ENCODE measurements at regions not wholly inside any gene's neighbourhood (a gene's known extent, or its start where the extent isn't known, plus 50 kb on each side); places are given as distances from the start of the nearest gene placed in this dataset.

DNA sequence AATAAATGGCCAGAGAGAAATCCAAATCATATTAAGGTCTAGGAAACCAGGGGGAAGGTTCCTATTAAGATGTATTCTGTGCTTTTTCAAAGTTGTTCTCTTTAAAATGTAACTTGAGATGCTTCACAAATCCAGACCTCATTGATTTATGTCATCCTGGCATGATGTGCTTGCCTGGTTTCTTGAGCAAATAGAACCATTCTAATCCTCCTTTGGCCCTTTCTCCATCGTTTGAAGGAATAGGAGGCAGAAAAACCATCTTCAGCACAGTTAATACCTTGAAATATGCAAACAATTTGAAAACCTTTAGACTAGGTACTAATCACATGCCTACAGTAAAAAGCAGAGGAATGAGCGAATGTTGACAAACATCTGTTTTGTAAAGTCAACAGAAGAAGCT, 202.2 kb upstream of the CXorf66 start:
- no peak overlapping the region for H3K27ac Mint-ChIP-seq
- peaks cover 4% of the 10 kb centered on the region for H3K27me3 Mint-ChIP-seq
- H3K4me1 Mint-ChIP-seq (ENCODE audit: low read depth), result peaks cover 1% of the 10 kb centered on the region
- no peak overlapping the region for H3K4me3 Mint-ChIP-seq (ENCODE audit: low read depth)
- H3K36me3 Mint-ChIP-seq (ENCODE audit: insufficient read depth), result peaks cover 3% of the 10 kb centered on the region
- TF ChIP-seq, protein P1, sequence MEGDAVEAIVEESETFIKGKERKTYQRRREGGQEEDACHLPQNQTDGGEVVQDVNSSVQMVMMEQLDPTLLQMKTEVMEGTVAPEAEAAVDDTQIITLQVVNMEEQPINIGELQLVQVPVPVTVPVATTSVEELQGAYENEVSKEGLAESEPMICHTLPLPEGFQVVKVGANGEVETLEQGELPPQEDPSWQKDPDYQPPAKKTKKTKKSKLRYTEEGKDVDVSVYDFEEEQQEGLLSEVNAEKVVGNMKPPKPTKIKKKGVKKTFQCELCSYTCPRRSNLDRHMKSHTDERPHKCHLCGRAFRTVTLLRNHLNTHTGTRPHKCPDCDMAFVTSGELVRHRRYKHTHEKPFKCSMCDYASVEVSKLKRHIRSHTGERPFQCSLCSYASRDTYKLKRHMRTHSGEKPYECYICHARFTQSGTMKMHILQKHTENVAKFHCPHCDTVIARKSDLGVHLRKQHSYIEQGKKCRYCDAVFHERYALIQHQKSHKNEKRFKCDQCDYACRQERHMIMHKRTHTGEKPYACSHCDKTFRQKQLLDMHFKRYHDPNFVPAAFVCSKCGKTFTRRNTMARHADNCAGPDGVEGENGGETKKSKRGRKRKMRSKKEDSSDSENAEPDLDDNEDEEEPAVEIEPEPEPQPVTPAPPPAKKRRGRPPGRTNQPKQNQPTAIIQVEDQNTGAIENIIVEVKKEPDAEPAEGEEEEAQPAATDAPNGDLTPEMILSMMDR (IDR thresholded peaks at IDR 0.05; ENCODE audit: unreplicated experiment), result no peak
- DNase-seq (ENCODE audit: low spot score, unreplicated experiment), result no peak
- H3K9me3 Mint-ChIP-seq (ENCODE audit: low read depth), result peaks cover 7% of the 10 kb centered on the region

DNA sequence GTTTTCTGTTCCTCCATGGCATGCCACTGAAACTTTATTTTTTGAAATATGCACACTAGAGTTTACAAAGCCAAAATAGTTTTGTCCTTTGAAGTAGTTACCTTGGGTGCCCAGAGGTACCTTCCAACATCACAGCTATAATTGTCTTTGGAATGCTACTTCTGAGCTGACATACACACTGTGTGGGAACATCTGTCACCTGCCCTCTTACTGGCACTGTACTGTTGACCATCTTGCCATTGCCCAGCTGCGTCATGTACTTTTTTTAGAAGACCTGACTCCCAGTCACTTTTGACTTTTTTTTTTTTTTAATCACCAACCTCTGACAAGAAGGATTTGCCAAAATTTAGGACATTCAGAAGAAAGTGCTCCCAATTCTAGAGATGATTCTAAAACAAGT, 200.5 kb upstream of the CXorf66 start:
- Mint-ChIP-seq H3K27ac (no peak overlapping the region), H3K36me3 (ENCODE audit: insufficient read depth) (no peaks in the 10 kb centered on the region), H3K27me3 (peaks cover 4% of the 10 kb centered on the region), H3K4me1 (ENCODE audit: low read depth) (peaks cover 1% of the 10 kb centered on the region), H3K4me3 (ENCODE audit: low read depth) (no peak overlapping the region), H3K9me3 (ENCODE audit: low read depth) (no peaks in the 10 kb centered on the region)
- no peak for DNase-seq (ENCODE audit: low spot score, unreplicated experiment)
- TF ChIP-seq, protein P1 (IDR thresholded peaks at IDR 0.05; ENCODE audit: unreplicated experiment), result no peak

DNA sequence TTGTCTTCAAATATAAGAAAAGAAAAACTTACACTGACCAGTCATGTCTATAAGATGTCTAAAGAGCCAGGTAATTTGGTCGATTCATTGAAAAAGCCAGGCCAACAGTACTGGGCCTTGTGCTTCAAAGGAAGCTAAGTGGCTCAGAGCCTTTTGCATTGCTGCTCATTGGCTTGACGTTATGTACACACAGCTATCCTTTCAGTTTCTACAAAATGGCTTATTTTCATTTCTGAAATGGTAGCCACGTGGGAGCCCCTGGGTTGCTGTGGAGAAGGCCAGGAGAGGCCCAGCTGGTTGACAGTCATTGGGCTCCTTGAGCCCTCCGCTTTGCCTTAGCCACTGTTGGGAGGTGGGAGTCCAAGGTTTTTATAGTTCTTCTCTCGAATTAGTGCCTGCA, 199.1 kb upstream of the CXorf66 start:
- DNase-seq (ENCODE audit: low spot score, unreplicated experiment), result no peak
- no peak overlapping the region for H3K4me3 Mint-ChIP-seq (ENCODE audit: low read depth)
- TF ChIP-seq, protein P1 (IDR thresholded peaks at IDR 0.05; ENCODE audit: unreplicated experiment), result no peak
- H3K36me3 Mint-ChIP-seq (ENCODE audit: insufficient read depth), result no peaks in the 10 kb centered on the region
- peaks cover 1% of the 10 kb centered on the region for H3K4me1 Mint-ChIP-seq (ENCODE audit: low read depth)
- H3K9me3 Mint-ChIP-seq (ENCODE audit: low read depth), result no peaks in the 10 kb centered on the region
- peaks cover 4% of the 10 kb centered on the region for H3K27me3 Mint-ChIP-seq
- H3K27ac Mint-ChIP-seq, result no peak overlapping the region

DNA sequence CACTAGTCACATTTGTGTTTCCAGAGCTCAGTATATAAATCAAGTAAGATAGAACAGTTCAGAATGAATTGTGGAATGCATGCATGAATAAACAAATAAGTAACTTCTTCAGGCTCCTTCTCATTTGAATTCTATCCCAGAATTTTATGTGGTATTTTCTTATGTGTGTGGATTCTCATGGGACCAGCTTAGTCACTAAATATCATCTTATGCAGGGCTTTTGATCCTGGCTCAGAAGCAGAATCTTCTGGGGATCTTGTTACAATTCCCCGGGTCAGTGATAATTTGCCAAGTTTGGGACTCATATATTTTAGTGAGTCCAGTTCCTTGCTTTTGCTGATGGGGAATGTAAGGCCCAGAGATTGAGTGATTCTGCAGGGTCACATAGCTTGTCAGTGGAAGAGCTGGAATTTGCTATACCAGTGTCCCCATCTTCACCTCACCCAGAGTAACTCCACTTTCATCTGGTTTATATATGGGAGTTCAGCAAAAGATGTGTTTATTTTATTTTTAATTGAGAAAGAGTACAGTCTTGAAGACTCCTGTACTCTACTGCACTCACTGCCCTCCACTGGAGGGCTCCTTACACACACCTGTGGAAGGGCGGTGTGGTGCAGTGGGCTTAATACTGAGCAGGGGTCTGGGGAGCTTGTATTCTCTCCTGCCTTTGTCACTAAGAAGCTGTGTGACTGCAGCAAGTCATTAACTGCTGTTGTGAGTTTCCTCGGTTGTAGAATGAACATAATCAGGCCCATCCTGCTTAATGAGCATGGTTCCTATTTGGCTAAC, 198.2 kb upstream of the CXorf66 start:
- DNase-seq (ENCODE audit: low spot score, unreplicated experiment), result no peak
- H3K36me3 Mint-ChIP-seq (ENCODE audit: insufficient read depth), result no peaks in the 10 kb centered on the region
- H3K4me3 Mint-ChIP-seq (ENCODE audit: low read depth), result no peak overlapping the region
- H3K4me1 Mint-ChIP-seq (ENCODE audit: low read depth), result peaks cover 1% of the 10 kb centered on the region
- no peak overlapping the region for H3K27ac Mint-ChIP-seq
- H3K27me3 Mint-ChIP-seq, result peaks cover 4% of the 10 kb centered on the region
- TF ChIP-seq, protein P1 (IDR thresholded peaks at IDR 0.05; ENCODE audit: unreplicated experiment), result no peak
- no peaks in the 10 kb centered on the region for H3K9me3 Mint-ChIP-seq (ENCODE audit: low read depth)

DNA sequence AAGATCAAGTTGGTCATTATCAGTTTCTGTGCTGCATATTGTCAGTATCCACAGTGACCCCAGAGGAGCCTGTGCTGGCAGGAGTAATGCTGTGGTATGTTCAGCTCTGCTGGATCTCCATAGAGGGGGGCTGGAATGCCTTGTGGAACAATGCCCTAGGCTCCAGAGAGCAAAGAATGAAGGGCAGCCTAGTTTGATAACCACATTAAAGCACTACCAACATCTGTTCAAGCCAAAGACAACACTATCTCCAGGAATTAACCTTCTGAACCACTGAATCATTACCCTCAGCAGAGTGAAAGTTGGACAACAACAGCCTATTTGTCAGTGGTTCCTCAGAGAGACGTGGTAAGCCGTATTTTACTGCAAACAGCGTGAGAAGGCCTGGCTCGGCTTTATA, 192.3 kb upstream of the CXorf66 start:
- peaks cover 4% of the 10 kb centered on the region for H3K4me1 Mint-ChIP-seq (ENCODE audit: low read depth)
- H3K4me3 Mint-ChIP-seq (ENCODE audit: low read depth), result no peak overlapping the region
- DNase-seq (ENCODE audit: low spot score, unreplicated experiment), result no peak
- H3K27me3 Mint-ChIP-seq, result peaks cover 11% of the 10 kb centered on the region
- H3K9me3 Mint-ChIP-seq (ENCODE audit: low read depth), result peaks cover 5% of the 10 kb centered on the region
- H3K36me3 Mint-ChIP-seq (ENCODE audit: insufficient read depth), result no peaks in the 10 kb centered on the region
- H3K27ac Mint-ChIP-seq, result peak overlapping the region; percentile 35
- TF ChIP-seq, protein P1 (IDR thresholded peaks at IDR 0.05; ENCODE audit: unreplicated experiment), result no peak
